Renal cortex interstitium (tissue), 11 donors: ENCODE measurements at regions not wholly inside any gene's neighbourhood (a gene's known extent, or its start where the extent isn't known, plus 50 kb on each side); places are given as distances from the start of the nearest gene placed in this dataset.
A peak's percentile ranks its signal among the peaks of the same experiment; 100 is the strongest.
"Not testable (repeated sequence)": the region's sequence is repeated elsewhere in the genome, so short reads cannot be mapped to it uniquely, and the experiment has no call there.

Experiments used
- DNase-seq, 11 donors: peaks; one replicate each; pipeline ENCODE4 v3.0.0-alpha.2; 2013; ENCODE audit warnings: low read depth in 9 of 11, low spot score in 4 of 11; ENCODE audit errors: extremely low read depth in 1 of 11

GRCh38 chr2:58428096-58429013 lies 187.2 kb upstream of the FANCL start:
- peak in 8 of 11 donors; percentile 12 to 36 (median 29) for DNase-seq

DNA sequence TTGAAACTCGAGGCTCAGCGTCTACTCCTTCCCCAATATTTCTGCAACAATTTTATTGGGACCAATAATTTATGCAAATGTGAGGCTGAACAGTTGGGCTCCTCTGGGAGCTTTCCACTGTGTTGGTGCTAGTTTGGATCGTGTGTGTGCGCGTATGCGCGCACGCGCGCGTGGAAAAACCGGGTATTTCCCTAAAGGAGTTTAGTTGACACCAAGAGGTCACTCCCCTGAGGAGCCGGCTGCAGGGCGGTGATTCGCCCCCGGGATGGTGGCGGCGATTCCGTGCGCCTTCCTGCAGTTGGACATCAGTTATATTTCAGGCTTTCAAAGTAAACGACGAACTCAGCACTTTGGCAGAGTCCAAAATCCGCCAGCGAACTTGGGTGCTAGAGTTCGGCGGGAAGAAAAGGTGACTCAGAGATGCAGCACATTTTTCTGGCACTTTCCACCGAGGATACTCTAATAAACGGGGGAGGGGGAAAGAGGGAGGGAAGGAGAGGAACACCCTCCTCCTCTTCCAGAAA lies 186.5 kb upstream of the FANCL start:
- peak in 9 of 11 donors; percentile 37 to 62 (median 54) for DNase-seq

DNA sequence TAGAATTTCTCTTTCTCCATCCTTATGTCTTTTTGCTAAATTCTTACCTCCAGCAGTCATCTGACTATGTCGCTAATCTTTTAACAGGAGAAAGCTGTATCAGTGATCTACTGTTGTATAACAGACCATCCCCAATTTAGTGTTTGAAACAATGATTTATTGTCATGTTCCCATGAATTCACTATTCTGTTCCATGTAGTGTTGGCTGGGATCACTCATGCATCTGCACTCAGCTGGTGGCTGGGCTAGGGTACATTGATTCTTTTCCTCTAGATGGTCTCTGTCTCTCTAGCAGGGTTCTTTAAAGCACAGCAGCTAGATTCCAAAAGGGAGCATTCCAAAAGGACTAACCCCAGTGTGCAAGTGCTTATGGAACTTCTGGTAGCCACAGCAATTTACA lies 184.2 kb upstream of the FANCL start:
- no peak for DNase-seq

DNA sequence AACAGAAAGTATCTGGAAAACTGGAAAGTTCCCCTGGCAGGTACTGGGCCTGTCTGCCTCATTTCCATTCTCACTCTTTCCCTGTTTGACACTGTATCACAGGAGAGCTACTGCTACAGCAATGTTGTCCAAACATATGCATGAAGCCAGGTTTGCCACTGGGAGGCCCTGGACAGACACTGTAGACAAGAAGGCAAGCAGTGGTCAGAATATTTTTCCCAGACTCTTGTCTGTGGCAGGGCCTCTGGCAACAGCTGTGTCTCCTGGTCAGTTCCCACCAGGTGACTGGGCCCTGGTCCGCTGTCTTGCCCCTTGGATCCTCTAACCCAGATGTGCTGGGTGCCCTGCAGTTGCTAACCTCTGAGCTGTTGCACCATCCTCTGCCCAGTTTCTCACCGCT lies 178.9 kb upstream of the FANCL start:
- no peak for DNase-seq

- DNase-seq, result no peak
Measured at GRCh38 chr2:58416696-58417095, 175.6 kb upstream of the FANCL start.

- no peak for DNase-seq
Measured at GRCh38 chr2:58414506-58414905, 173.4 kb upstream of the FANCL start.

GRCh38 chr2:58410549-58410948 lies 169.4 kb upstream of the FANCL start:
- DNase-seq, result no peak

- no peak for DNase-seq
Measured at GRCh38 chr2:58407487-58407886, 166.4 kb upstream of the FANCL start.

GRCh38 chr2:58405341-58405740 lies 164.2 kb upstream of the FANCL start:
- no peak for DNase-seq

GRCh38 chr2:58401936-58402335 lies 160.8 kb upstream of the FANCL start:
- no peak for DNase-seq

- no peak for DNase-seq
Measured at GRCh38 chr2:58398406-58398805, 157.3 kb upstream of the FANCL start.

GRCh38 chr2:58387701-58388100 lies 146.6 kb upstream of the FANCL start:
- no peak for DNase-seq

DNA sequence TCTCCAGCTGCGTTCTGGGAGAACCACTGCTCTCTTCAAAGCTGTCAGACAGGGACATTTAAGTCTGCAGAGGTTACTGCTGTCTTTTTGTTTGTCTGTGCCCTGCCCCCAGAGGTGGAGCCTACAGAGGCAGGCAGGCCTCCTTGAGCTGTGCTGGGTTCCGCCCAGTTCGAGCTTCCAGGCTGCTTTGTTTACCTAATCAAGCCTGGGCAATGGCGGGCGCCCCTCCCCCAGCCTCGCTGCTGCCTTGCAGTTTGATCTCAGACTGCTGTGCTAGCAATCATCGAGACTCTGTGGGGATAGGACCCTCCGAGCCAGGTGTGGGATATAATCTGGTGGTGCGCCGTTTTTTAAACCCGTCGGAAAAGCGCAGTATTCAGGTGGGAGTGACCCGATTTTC lies 145.8 kb upstream of the FANCL start:
- DNase-seq, result not testable (repeated sequence)

GRCh38 chr2:58378152-58378551 lies 137.0 kb upstream of the FANCL start:
- no peak for DNase-seq

GRCh38 chr2:58377181-58377580 lies 136.1 kb upstream of the FANCL start:
- DNase-seq, result no peak

DNA sequence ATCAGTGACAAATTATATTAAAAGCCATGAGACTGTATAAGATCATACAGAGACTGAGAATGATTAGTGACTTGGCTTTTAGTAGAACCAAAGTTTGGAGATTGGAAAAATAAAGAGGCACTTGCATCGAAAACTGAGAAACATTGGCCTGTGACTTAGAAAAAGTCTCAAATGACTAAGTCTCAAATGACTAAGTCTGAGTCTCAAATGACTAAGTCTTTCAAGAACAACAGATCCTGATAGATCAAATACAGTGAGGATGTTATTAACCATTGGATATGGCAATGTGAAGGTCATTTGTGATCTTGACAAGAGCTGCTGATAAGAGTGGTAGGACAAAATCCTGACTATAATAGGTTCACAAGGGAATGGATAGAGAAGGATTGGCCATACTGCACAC lies 135.5 kb upstream of the FANCL start:
- DNase-seq, result no peak

DNA sequence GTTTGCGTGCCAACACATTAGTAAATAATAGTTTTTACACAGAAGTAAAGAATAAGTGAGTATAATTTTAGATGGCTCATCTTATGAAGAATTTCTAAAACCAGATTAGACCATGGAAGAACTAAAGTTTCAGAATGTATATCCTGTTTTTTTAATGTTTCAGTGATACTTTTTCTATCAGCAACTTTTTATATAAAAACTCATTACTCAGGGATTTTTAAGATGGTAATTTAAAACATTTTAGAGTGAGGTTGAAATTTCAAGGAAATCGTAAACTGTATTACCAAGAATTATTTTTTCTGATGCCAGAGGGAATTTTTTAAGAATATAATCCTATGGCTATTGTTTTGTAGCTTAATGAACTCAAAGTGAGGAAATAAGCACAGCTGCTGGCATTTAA lies 128.5 kb upstream of the FANCL start:
- DNase-seq, result no peak

- DNase-seq, result no peak
Measured at GRCh38 chr2:58364098-58364497, 123.0 kb upstream of the FANCL start.

- DNase-seq, result no peak
Measured at GRCh38 chr2:58358026-58358425, 116.9 kb upstream of the FANCL start.

DNA sequence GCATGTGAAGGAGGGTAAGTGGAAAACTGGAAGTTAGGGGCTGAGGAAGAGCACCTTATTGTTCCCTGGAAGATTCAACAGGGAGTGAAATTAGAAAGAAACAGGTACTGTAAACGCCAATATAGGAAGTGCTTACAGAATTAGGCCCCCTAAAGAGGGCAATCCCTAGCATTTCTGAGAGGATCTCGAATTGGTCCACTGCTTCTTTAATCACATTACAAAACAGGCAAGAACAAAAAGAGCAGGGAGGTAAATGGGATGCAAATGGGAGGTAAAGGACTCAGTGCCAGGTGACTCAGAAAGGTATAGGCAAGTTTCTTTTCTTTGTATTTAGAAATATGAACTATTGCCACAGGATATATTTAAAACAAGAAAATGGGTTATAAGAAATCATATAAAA lies 116.4 kb upstream of the FANCL start:
- no peak for DNase-seq

DNA sequence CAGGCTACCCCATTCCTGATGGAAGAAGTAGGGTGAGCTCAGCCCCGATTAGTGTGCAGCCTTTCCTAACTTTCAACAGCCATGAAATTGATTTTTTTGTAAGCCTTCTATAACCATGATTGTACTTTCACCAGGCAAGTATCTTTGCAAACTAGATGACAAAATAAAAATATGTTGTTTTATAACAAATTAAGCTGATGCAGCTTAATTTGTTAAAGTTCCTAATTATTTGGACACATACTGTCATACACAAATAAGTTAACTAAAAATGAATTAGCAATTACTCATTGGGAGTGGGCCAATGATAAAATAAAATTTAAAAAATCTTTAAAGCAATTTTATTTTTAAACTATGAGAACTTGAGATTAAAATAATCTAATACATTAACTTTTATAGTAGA lies 113.1 kb upstream of the FANCL start:
- no peak for DNase-seq
